ENCODE measurements at regions not wholly inside any gene's neighbourhood (a gene's known extent, or its start where the extent isn't known, plus 50 kb on each side); places are given as distances from the start of the nearest gene placed in this dataset.
"Not testable (repeated sequence)": the region's sequence is repeated elsewhere in the genome, so short reads cannot be mapped to it uniquely, and the experiment has no call there.

- not testable (repeated sequence) for DNase-seq (ENCODE audit: low spot score)
Observed at GRCh38 chr2:156254637-156255067, 77.9 kb downstream of the NR4A2 start.

DNA sequence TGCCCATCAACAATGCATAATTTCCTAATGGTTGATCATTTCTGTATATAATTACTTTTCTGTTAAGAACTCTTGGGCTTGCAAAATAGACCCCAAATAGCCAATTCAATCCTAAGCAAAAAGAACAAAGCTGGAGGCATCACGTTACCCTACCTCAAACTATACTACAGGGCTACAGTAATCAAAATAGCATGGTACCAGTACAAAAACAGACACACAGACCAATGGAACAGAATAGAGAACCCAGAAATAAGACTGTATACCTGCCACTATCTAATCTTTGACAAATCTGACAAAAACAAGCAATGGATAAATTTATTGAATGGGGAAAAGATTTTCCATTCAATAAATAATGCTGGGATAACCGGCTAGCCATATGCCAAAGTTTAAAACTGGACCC is 78.8 kb downstream of the NR4A2 start:
- no peak for DNase-seq (ENCODE audit: low spot score)

GRCh38 chr2:156242874-156243273 is 89.6 kb downstream of the NR4A2 start:
- no peak for DNase-seq (ENCODE audit: low spot score)

DNA sequence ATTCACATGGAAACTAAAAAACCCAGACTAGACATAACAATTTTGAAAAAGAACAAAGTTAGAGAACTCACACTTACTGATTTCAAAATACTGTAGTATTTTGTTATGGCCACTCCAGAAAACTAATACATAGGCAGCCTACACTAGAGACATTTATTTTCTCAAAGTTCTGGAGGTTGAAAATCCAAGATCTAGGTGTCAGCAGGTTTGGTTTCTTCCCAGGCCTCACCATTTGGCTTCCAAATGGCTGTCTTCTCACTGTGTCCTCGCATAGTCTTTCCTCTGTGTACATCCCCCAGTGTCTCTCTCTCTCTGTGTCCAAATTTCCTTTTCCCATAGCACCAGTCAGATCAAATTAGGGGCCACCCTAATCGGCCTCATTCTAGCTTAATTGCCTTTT is 95.0 kb downstream of the NR4A2 start:
- no peak for DNase-seq (ENCODE audit: low spot score)

- DNase-seq (ENCODE audit: low spot score), result no peak
Observed at GRCh38 chr2:156229724-156230362, 102.7 kb downstream of the NR4A2 start.

DNA sequence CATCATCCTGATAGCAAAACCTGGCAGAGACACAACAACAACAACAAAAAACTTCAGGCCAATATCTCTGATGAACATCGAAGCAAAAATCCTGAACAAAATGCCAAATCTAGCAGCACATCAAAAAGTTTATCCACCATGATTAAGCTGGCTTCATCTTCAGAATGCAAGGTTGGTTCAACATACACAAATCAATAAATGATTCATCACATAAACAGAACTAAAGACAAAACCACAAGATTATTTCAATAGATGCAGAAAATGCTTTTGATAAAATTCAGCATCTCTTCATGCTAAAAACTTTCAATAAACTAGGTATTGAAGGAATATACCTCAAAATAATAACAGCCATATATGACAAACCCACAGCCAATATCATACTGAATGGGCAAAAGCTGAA is 109.2 kb downstream of the NR4A2 start:
- DNase-seq (ENCODE audit: low spot score), result not testable (repeated sequence)

GRCh38 chr2:156221703-156222102 is 110.8 kb downstream of the NR4A2 start:
- DNase-seq (ENCODE audit: low spot score), result no peak

DNA sequence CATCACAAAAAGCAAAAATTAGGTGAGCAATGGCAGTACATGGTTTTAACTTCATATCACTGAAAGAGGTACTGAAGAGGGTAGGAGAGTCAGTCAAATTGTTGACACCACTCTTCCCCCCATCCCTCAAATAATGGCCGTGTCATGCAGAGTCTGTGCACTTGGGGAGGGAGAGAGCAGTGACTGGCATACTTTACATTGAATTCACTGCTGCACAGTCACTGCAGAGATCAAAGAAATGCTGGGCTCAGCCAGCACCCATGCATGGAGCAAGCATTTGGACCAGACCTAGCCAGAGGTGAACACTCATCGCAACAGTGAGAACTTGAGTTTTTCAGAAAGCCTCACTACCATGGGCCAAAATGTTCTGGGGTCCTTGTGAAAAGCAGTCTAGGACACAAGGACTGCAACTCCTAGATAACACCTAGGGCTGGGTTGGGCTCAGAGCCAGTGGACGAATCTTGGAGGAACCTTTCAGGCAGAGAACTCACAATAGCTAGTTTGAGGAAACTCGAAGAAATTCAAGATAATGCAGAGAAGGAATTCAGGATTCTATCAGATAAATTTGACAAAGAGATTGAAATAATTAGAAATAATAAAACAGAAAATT is 112.9 kb downstream of the NR4A2 start:
- DNase-seq (ENCODE audit: low spot score), result no peak

GRCh38 chr2:156215656-156216055 is 116.9 kb downstream of the NR4A2 start:
- DNase-seq (ENCODE audit: low spot score), result no peak

GRCh38 chr2:156211318-156211717 is 121.2 kb downstream of the NR4A2 start:
- DNase-seq (ENCODE audit: low spot score), result no peak

DNA sequence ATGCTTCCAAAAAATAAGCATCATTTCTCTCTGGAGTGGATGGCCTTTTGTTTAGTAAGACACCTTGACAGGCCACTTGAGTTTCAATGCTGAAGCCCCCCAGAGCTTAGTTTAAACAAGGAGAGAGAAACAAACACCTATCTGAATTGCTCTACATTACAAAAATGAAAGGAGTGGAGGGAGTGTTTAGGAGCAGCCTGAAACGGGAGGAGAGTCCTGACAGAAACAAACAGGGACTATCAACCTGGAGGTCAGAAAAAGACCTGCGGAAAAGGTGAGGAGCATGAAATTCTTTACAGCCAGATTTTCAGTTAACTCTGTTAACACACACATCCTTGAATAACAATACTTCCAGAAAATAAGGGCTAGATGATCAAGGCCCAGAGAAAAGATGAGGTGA is 126.2 kb downstream of the NR4A2 start:
- no peak for DNase-seq (ENCODE audit: low spot score)

DNA sequence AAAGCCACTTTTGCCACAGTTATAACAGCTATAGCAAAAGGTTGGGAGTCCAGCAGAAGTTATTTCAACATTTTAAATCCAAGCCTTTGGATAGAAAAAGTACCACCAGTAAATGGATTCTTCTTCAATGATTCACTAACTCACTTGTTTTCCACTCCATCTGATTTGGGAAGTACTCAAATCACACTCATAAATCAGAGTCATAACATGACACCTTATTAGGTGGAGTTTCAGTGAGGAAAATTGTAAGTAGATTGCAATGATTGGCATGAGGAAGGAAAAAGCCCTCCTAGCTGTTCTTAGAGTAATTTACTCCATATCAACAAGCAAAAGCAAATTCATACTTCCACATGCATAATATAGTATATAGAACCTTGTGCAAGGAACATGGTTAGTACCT is 132.9 kb downstream of the NR4A2 start:
- no peak for DNase-seq (ENCODE audit: low spot score)

- no peak for DNase-seq (ENCODE audit: low spot score)
Observed at GRCh38 chr2:156196031-156196430, 136.5 kb downstream of the NR4A2 start.

DNA sequence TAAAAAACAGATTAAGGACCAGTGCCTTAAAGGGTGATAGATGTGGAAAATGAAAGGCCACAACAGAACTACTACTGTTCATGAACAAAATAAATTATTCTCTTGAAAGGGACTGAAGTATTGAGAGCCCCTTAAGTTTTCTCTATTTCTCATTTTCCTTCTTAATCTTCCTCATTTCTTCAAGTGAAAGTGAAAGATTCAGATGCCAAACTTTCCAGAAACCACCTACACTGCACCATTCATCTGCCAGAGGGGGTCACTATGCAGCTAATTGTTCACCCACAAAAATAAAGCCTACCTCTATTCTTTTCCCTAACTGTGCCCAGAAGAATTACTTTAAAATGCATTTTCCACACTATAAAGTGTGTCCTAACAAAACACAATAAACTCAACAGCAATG is 140.1 kb downstream of the NR4A2 start:
- no peak for DNase-seq (ENCODE audit: low spot score)

- no peak for DNase-seq (ENCODE audit: low spot score)
Observed at GRCh38 chr2:156191527-156191926, 141.0 kb downstream of the NR4A2 start.

GRCh38 chr2:156190517-156190916 is 142.0 kb downstream of the NR4A2 start:
- DNase-seq (ENCODE audit: low spot score), result no peak

GRCh38 chr2:156189584-156189983 is 142.9 kb downstream of the NR4A2 start:
- no peak for DNase-seq (ENCODE audit: low spot score)

- no peak for DNase-seq (ENCODE audit: low spot score)
Observed at GRCh38 chr2:156189143-156189542, 143.4 kb downstream of the NR4A2 start.

- no peak for DNase-seq (ENCODE audit: low spot score)
Observed at GRCh38 chr2:156182132-156182531, 150.4 kb downstream of the NR4A2 start.

DNA sequence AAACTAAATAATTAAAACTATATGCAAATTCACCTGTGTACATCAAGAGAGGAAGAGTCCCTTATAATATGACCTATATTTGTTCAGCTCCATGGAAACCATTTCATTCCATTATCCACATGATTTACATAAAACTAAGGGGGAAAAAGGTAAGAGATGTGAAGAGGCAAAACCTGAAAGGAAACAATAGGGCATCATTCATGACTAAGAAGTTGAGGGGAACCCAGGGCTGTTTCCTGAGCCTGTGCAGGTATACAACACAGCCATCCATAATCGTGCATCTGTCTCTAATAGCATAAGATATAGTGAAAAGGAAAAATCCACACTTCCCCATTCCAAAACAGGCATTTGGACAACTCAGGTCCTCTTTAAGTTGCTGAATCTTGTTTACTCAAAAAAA is 151.3 kb downstream of the NR4A2 start:
- no peak for DNase-seq (ENCODE audit: low spot score)

DNA sequence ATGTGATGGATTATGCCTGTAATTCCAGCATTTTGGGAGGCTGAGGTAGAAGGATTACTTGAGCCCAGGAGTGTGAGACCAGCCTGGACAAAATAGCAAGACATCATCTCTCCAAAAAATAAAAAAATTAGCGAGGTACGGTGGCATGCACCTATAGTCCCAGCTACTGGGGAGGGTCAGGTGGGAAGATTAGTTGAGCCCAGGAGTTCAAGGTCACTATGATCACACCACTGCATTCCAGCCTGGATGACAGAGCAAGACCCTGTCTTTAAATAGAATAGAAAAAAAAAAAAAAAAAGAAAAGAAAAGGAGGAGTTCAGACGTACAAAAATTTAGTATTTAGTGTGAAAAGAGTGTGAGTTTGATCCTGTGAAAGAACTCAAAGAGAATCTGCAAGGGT is 154.9 kb downstream of the NR4A2 start:
- no peak for DNase-seq (ENCODE audit: low spot score)

DNA sequence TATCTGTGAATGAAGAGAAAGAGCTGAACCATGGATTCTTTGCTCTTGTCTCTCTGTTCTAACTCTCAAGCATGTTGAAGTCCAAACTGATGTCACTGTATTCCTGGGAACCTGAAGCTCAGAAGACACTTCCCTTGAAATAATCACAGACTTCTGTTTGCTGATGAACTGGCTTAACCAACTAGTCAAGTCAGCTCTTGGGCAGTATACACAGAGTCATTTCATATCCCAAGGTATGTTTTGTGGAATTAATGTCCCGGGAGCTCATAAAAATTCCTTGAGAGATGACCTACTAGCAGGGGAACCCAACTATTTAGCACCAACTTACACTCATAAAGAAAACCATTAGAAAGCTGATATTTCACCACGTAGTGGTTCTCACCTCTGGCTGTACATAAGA is 156.6 kb downstream of the NR4A2 start:
- no peak for DNase-seq (ENCODE audit: low spot score)

- no peak for DNase-seq (ENCODE audit: low spot score)
Observed at GRCh38 chr2:156170929-156171328, 161.6 kb downstream of the NR4A2 start.

GRCh38 chr2:156165742-156166141 is 166.8 kb downstream of the NR4A2 start:
- DNase-seq (ENCODE audit: low spot score), result no peak

Data from putamen (tissue), 1 donor.